NCI-H2196 (cell line): ENCODE measurements at regions not wholly inside any gene's neighbourhood (a gene's known extent, or its start where the extent isn't known, plus 50 kb on each side); places are given as distances from the start of the nearest gene placed in this dataset.

Experiments used
- DNase-seq: peaks from one replicate; lab custom pipeline; 2025; ENCODE audit not compliant: unreplicated experiment; lab: John Stamatoyannopoulos, UW

DNA sequence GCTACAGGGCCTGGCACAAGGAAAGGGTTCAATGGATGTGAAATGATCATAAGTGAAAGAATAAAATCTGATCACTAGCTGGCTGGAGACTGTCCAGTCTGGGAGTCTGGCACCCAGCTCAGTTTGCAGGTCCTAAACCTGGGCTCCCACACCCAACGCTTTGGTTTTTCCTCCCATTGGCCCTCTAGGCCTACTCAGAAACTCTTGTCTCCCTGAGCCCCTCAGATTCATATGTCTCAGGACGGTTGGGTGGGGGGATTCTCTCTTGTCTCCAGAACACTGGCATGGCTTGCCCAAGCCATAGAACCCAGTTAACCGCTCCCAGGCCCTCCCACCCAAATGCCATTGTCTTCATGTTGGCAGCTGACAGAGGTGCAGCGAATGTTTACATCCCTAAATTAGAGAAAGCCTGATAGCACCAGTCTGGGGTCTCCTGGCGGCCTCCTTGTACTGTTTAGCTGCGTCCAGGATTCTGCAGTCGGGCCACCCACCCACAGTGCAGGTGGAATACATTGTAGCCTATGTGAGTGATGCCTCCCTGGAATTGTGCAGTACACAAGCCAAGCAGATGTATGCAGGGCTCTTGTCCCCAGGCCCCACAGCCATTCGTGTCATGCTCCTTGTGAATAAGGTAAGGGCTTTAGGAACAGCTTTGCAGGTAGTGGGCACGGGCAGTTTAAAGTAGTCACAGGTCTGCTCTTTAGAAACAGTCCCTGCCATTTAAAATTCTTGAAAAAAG, 266.3 kb downstream of the XXYLT1 start:
- DNase-seq: no peak

DNA sequence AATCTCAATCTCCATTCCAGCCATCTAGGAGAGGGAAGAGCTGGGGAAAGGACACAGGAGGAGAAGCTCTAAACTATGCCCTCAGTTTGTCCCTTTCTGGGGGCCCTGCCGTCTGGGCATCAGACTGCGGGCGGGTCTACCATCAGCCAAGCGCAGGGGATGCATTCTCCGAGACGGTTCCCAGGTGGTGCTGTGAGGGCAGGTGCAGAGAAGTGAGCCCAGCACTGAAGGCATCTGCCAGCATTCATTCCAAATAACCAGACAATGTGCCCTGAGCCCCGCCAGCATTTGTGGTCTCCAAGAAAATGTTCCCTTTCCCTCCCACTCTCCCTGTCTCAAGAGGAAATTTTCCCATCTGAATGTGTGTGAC, 265.7 kb downstream of the XXYLT1 start:
- no peak for DNase-seq

DNA sequence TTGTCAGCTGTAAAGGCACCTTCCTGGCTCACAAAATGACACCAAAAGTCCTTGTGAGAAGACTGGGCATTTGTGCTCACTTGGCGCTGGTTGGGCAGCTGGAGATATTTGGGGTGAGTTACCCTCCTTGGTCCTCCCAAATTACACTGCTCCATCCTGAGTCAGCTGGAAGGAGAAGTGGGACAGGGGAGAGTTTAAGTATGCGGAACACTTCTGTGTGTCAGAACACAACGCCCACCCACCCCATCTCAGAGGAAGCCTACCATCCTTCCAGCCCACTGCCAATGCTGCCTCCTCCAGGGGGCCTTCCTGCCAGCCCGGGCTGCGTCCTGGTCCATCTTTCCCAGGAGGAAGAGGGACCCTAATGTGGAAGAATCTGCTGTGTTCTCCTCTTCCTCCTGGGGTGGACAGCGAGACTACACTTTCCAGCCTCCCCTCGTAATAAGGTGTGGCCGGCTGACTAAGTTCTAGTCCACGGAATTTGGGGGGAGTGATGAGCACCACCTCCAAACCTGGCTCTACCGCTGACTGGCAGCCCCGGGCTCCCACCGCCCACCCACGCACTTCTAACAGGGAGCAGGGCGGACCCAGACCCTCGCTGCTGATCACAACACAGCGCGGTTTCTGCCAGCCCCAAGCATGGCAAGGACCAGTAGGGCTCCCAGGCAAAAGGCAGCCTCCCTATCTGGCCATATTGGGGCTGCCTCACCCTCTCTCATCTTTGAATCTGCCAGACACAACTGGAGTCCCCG, 265.0 kb downstream of the XXYLT1 start:
- DNase-seq: no peak

DNA sequence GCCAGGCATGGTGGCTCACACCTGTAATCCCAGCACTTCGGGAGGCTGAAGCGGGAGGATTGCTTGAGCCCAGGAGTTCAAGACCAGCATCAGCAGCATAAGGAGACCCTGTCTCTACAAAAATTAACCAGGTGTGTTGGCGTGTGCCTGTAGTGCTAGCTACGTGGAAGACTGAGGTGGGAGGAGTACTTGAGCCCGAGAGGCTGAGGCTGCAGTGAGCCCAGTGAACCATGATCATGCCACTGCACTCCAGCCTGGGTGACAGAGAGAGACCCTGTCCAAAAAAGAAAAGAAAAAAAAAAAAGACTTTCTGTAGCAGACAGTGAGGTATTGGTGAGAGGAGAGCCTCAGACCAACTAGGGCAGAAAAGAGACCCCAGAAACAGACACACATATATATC, 263.8 kb downstream of the XXYLT1 start:
- no peak for DNase-seq

DNA sequence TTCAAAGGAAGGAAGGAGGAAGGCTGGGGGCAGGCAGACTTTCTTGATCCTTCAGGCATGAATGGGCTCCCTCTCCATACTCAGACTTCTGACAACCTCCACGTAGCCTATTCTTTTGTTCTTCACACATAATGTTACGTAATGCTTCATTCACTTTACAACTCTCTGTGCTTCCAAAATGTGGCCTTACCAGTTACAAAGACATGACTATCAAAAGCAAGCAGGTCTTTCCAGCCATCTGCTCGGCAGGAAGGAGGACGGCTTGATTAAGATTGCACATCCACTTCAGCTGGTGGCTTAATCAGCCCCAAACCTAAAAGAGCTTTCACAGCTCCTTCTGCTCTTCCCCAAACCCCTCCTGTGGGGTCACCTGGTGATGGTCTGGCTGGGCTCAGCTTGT, 263.2 kb downstream of the XXYLT1 start:
- peak; percentile 31 for DNase-seq

DNA sequence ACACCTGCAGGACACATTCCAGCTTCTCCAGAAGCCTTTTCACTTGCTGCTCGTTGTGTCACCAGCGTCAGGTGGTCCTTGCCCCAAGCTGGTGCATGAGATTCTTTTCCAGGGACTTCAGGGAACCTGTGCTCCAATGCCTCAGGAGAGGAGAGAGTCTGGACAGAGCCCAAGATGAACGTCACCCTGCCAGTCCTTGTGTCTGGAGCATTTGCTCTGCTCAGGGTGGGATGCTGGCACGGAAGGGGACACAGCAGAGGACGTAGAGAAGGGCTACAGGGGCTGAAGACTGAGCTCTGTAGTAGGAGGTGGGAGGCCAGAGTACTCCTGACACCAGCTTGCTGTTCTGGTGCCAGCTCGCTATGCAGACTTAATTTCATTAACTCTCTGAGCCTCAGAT, 262.1 kb downstream of the XXYLT1 start:
- DNase-seq: no peak

DNA sequence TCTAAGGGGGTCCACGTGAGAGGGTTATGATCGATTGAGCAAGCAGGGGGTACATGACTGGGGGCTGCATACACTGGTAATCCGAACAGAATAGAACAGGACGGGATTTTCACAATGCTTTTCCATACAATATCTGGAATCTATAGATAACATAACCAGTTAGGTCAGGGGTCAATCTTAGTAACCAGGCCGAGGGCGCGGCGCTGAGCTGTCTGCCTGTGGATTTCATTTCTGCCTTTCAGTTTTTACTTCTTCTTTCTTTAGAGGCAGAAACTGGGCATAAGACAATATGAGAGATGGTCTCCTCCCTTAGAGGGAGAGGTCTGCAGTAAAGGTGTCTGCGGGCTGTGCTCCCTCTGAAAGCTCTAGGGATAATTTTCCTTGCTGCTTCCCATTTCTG, 261.3 kb downstream of the XXYLT1 start:
- DNase-seq: no peak

DNA sequence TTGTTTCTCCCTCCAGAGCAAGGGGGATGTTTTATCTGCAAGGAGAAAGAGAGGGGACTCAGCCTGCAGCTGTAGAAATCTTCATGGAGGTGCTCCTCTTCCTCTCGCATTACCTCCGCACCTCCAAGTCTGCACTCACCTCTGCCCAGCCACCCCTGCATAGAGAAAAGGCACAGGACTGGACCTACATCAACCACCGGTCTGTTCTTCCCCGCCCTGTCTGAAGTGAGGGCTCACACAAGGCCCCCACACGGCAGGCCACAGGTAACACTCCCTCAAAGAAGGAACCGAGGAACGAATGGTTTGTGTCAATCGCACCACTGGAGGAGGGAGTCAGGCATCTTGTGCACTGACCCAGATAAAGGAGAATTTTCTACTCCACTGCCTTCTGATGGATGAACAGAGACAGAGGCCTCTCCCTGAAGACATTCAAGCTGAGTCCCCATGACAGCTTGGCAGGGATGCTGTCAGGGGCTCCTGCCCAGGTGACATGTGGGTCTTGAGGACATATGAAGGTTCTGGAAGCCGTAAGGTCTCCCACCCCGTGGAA, 260.3 kb downstream of the XXYLT1 start:
- no peak for DNase-seq

DNA sequence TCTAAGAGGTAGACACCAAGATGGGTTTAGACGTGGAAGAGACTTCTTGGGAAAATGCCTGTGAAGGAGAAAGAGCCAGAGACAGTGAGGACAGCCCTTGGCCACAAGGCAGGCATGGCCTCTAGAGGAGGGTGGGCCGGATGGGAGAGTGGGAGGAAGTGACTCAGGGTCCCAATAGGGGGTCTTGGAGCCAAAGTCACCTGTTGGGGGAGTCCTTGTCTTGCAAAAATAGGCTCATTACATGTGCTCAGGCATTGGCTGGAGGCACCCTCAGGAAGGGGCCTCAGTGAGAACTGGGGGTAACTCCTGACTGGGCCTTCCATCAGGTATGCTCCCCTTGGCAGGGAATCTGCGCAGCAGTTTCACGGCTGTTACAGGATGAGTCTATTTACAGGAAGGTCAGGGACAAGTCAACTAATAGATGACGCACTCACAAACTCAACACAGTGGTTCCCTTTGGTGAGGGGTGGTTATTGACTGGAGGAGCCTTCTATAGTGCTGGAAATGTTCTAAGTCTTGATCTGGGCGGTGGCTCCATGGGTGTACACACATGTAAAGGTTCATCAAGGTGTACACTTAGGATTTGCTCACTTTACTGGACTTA, 259.6 kb downstream of the XXYLT1 start:
- no peak for DNase-seq

DNA sequence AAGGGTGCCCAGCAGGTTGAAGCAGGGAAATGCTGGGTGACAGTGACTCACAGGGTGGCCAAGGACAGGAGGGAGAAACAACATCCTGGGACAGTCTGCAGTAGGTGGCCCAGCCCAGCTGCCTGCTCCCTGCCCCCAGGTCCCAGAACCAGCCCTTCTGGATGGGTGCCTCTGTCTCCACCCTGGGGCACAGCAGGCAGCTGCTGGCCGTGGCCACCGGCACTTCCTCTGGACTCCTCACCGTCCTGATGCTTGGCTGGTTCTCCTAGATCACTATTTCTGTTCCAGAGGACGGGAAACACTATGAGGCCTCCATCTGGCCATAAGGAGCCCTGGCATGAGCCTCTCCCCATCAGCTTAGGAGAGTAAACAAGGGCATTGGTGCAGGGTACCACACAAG, 258.9 kb downstream of the XXYLT1 start:
- DNase-seq: no peak

DNA sequence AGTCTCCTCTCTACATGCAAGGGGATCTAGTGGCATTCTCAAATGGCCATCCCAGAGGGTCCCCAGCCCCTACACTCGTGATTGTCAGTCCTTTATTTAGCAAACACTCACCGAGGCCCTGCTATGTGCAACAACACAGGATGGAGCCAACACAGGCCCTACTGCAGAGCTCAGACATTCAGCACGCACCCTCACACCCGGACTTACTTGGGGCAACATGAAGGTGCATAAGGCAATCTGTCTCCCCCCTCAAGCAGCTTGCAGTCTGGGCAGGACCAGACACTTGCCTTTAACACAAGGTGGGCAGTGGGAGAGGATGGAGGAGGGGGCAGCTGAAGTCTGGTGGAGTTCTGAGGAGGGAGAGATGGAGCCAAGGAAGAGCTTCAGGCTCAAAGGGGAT, 258.4 kb downstream of the XXYLT1 start:
- DNase-seq: no peak

DNA sequence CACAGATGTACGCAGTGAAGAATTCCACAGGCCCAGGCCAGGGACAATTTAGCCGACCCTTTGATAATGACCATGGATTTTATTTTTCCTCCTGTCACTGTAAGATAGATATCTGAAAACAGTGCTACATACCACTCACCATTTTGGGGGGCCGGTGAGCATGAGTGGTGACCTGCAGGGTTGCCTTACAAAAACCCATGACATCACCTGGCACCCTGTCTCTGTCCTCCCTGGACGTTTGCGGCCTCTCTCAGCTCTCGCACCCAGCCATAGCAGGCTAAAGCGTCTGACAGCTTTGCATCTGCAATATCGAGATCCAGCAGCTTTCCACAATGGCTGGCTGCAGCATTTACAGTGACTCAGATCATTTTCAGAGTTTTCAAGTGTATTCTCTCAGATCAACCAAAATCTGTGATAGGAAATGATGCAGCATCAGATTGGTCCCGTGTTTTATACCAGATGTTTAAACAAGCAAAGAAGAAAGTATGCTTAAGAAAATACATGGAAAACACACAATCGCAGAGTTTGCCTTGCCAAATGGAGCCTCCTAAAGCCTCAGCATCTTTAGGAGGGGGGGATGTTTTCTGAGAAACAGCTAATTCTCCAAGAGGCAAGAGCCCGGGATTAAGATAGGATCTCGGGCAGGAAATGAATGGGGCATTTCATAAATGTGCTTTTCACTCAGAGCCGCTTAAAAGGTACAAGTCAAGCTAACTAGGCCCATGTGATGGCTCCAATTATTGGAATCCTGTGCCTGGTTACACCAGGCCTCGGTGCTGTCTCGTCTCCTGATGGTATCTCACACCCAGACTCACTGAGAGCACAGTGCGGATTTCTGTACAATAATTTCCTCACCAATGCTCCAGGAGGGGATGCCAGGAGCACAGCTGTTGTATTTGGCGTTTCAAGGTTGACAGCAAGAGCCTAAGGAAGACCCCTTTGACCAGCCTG, 257.3 kb downstream of the XXYLT1 start:
- DNase-seq: no peak

DNA sequence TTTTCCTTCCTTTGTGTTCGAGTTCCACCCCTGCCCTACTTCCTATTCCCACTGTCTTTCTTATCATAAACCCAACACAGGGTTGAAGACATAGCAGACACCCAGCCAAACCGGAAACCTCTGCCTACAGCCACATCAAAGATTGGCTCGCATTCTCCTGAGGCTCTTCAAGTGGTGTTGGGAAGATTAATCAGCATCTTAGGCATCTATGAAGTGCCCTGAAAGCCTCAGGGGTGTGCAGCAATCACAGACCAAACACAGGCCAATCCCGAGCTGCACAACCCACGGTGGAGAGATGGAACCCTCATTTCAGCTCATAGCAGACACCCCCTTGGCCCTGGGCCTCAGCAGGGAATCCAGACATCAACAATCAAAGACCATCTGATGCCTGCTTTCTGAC, 255.9 kb downstream of the XXYLT1 start:
- DNase-seq: no peak

DNA sequence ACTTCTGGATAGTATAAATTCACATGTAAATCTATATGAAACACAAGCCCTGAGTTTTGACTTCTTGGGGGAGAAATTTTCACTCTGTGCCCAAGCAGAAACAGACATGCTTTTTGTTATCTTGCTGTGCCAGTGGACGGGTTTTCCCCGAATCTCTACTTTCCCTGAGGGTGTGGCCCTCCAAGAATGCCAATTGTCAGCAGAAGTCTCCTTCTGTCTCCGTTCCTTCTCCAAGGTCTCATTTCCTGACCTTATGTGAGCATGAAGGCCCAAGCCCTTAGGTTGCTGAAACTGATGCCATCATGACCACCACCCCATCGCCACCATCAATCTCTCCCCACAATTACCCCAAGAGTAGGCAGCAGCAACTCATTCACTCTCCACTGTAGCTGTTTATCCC, 253.8 kb downstream of the XXYLT1 start:
- DNase-seq: no peak
